Activated naive CD4-positive, alpha-beta T cell treated with anti-CD3 and anti-CD28 coated beads for 36 hours (primary cell): ENCODE measurements at regions not wholly inside any gene's neighbourhood (a gene's known extent, or its start where the extent isn't known, plus 50 kb on each side); places are given as distances from the start of the nearest gene placed in this dataset.

ENCODE experiments used
- CTCF ChIA-PET: fragments of 350-600 bp; sonication (Branson Sonifier 250); formaldehyde crosslinking; loops from one replicate; lab custom pipeline; 2021; ENCODE audit warnings: antibody characterized with exemption; lab: Charles Lee
- DNase-seq: peaks from one replicate; pipeline ENCODE4 v3.0.0-alpha.2; 2020
- H3K27ac Mint-ChIP-seq: one replicate; pipeline ENCODE4 v1.8.0; 2021; ENCODE audit warnings: mild to moderate bottlenecking, mixed read lengths
- H3K27me3 Mint-ChIP-seq: one replicate; pipeline ENCODE4 v1.8.0; 2021; ENCODE audit warnings: low read depth, mixed read lengths
- H3K36me3 Mint-ChIP-seq: one replicate; pipeline ENCODE4 v1.8.0; 2021; ENCODE audit warnings: low read depth, mixed read lengths
- H3K4me1 Mint-ChIP-seq: one replicate; pipeline ENCODE4 v1.8.0; 2021; ENCODE audit warnings: low read depth, mixed read lengths
- H3K4me3 Mint-ChIP-seq: one replicate; pipeline ENCODE4 v1.8.0; 2021; ENCODE audit warnings: mild to moderate bottlenecking, moderate library complexity, mixed read lengths
- H3K9me3 Mint-ChIP-seq: one replicate; pipeline ENCODE4 v1.8.0; 2021; ENCODE audit warnings: mixed read lengths
- intact Hi-C: fragments of 100-400 bp; cut with micrococcal nuclease; formaldehyde crosslinking; loops from one replicate; pipeline ENCODE4 v1.15.1; 2023

DNA sequence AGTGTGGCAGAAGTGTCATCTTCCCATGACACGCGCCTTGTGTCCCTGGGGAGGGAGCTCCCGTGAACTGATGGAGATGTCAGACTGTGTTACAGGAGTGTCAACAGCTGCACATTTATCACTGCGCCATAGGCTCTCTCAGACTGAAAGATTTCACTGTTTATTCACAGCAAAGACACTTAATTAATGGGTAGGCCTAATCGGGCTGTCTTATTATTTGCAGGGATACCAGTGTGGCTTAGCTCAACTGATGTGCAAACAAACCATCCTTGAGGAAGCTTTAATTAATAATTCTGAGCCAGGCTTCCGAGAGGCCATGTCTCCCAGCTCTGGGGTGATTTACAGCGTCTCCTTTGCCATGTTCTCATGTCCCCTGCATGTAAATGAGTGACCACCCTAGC is 771.0 kb downstream of the QKI start:
- intact Hi-C loops, result no loop called here
- Mint-ChIP-seq H3K27ac (no peak overlapping the region), H3K36me3 (no peaks in the 10 kb centered on the region), H3K27me3 (no peaks in the 10 kb centered on the region), H3K9me3 (no peaks in the 10 kb centered on the region), H3K4me3 (no peak overlapping the region), H3K4me1 (no peaks in the 10 kb centered on the region)
- CTCF ChIA-PET, result no interaction called here
- DNase-seq, result no peak

- Mint-ChIP-seq H3K4me3 (no peak overlapping the region), H3K27me3 (no peaks in the 10 kb centered on the region), H3K27ac (no peak overlapping the region), H3K9me3 (no peaks in the 10 kb centered on the region), H3K4me1 (no peaks in the 10 kb centered on the region), H3K36me3 (no peaks in the 10 kb centered on the region)
- CTCF ChIA-PET, result no interaction called here
- intact Hi-C loops, result no loop called here
- no peak for DNase-seq
Observed at GRCh38 chr6:164184410-164184809, 769.9 kb downstream of the QKI start.

DNA sequence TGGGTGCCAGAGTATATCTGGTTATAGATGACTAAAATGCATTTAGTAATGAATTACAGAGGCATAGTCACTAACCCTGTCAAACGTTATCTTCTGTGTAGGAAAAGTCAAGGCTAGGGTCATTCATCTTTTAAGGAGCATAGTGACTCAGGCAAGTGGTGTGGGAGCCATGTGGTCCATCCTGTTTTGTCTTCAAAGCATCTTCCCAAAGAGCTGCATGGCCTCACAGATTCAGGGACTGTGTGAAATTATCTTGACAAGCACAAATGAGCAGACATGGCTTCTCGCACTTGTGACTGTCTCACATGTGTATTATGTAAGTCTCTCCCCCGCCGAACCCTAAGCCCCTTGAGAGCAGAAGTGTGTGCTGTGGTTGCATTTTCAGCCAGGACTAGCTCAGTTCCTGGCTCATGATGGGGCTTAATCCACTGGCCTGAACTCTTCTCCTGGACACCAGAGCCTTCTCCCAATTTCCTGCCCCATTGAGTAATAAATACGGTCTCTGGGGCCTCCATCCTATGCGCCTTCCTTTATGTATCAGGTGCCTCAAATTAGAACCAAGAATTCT is 769.1 kb downstream of the QKI start:
- Mint-ChIP-seq H3K36me3 (no peaks in the 10 kb centered on the region), H3K27ac (no peak overlapping the region), H3K4me1 (no peaks in the 10 kb centered on the region), H3K4me3 (no peak overlapping the region), H3K9me3 (no peaks in the 10 kb centered on the region), H3K27me3 (no peaks in the 10 kb centered on the region)
- intact Hi-C loops, result no loop called here
- no peak for DNase-seq
- CTCF ChIA-PET, result no interaction called here

- H3K27me3 Mint-ChIP-seq, result no peaks in the 10 kb centered on the region
- H3K4me3 Mint-ChIP-seq, result no peak overlapping the region
- intact Hi-C loops, result no loop called here
- no peaks in the 10 kb centered on the region for H3K36me3 Mint-ChIP-seq
- no peak overlapping the region for H3K27ac Mint-ChIP-seq
- peaks cover 2% of the 10 kb centered on the region for H3K9me3 Mint-ChIP-seq
- no peaks in the 10 kb centered on the region for H3K4me1 Mint-ChIP-seq
- CTCF ChIA-PET, result interaction anchor here (0.7 kb wide), 1 partner anchor 10 kb away, joined by 3 read pairs; no protein-coding TSS in a partner anchor
- DNase-seq, result no peak
Observed at GRCh38 chr6:164178679-164179332, 764.3 kb downstream of the QKI start.

GRCh38 chr6:164169355-164169754 is 754.8 kb downstream of the QKI start:
- no peak for DNase-seq
- Mint-ChIP-seq H3K4me3 (no peak overlapping the region), H3K27me3 (peaks cover 2% of the 10 kb centered on the region), H3K4me1 (no peaks in the 10 kb centered on the region), H3K27ac (no peak overlapping the region), H3K9me3 (peaks cover 5% of the 10 kb centered on the region), H3K36me3 (no peaks in the 10 kb centered on the region)
- intact Hi-C loops, result no loop called here
- CTCF ChIA-PET, result interaction anchor here (1.0 kb wide), 1 partner anchor 9 kb away, joined by 3 read pairs; no protein-coding TSS in a partner anchor

DNA sequence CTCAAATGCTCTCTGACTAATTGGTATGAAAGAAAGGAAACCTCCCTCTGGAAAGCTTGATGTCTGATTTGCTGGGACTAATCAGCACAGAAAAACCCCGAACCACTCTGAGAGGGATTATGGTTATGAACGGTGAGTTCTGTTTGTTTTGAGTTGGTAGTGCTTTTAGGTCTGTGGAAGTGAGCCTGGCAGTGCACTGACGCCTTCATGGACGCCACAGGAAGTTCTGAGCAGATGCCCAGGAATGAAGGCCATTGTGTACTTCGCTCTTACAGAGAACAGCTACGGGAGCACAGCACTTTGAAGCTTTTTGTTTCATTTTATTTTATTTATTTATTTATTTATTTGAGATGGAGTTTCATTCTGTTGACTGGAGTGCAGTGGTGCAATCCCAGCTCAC is 754.1 kb downstream of the QKI start:
- no peak for DNase-seq
- Mint-ChIP-seq H3K27ac (no peak overlapping the region), H3K4me3 (no peak overlapping the region), H3K36me3 (no peaks in the 10 kb centered on the region), H3K27me3 (peaks cover 2% of the 10 kb centered on the region), H3K4me1 (no peaks in the 10 kb centered on the region), H3K9me3 (peaks cover 3% of the 10 kb centered on the region)
- intact Hi-C loops, result no loop called here
- CTCF ChIA-PET, result interaction anchor here (1.0 kb wide), 1 partner anchor 10 kb away, joined by 3 read pairs; no protein-coding TSS in a partner anchor

DNA sequence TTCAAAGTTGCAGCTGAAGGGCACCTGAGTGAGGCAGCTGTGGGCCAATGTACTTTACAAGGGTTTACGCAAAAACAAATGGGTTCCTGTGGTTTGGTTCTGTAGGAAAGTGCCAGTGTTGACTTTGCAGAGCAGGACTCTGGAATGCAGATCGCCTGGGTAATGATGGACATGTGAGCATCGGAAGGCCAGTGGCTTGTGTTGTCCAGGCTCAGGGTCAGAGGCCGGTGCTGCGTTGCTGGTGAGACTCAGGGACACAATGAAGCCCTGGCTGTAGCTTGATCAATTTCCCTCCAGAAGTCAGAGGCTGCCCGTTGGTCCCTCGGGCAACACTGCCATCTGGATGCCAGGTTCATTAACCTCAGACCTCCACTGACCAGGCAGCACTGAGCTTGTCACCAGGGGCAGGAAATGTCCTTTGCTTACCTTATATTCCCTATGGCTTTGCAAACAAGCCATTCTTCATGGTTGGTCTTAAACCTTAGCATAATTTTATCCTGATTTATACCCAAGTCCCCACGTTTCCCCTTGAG is 753.4 kb downstream of the QKI start:
- intact Hi-C loops, result no loop called here
- DNase-seq, result no peak
- H3K4me3 Mint-ChIP-seq, result no peak overlapping the region

DNA sequence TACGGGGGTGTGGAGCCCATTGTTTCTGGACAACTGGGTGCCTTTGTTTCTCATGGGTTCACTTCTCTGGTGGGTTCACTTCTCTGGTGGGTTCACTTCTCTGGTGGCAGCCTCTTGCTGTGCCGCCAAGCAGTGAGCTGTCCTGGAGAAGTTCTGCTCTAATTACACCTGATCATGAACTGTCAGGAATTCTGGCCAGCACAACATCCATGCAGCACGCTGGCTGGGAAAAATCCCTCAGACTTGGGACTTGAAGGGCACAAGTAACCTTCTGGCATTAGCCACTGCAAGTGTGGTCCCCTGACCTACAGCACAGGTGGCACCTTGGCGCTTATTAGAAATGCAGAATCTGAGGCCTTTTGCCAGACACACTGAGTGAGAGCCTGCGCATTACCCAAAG is 752.5 kb downstream of the QKI start:
- Mint-ChIP-seq H3K27ac (no peak overlapping the region), H3K9me3 (peaks cover 3% of the 10 kb centered on the region), H3K36me3 (no peaks in the 10 kb centered on the region), H3K4me3 (no peak overlapping the region), H3K4me1 (no peaks in the 10 kb centered on the region), H3K27me3 (peaks cover 2% of the 10 kb centered on the region)
- CTCF ChIA-PET, result no interaction called here
- intact Hi-C loops, result no loop called here
- DNase-seq, result no peak

More for the DNA sequence above, 753.4 kb downstream of the QKI start:
- peaks cover 2% of the 10 kb centered on the region for H3K27me3 Mint-ChIP-seq
- no peaks in the 10 kb centered on the region for H3K36me3 Mint-ChIP-seq
- H3K4me1 Mint-ChIP-seq, result no peaks in the 10 kb centered on the region
- CTCF ChIA-PET, result no interaction called here
- H3K27ac Mint-ChIP-seq, result no peak overlapping the region
- peaks cover 3% of the 10 kb centered on the region for H3K9me3 Mint-ChIP-seq

GRCh38 chr6:164166515-164166914 is 752.0 kb downstream of the QKI start:
- H3K36me3 Mint-ChIP-seq, result no peaks in the 10 kb centered on the region
- peaks cover 2% of the 10 kb centered on the region for H3K27me3 Mint-ChIP-seq
- no peak overlapping the region for H3K27ac Mint-ChIP-seq
- no peak for DNase-seq
- H3K4me1 Mint-ChIP-seq, result no peaks in the 10 kb centered on the region
- intact Hi-C loops, result no loop called here
- CTCF ChIA-PET, result no interaction called here
- H3K4me3 Mint-ChIP-seq, result no peak overlapping the region
- H3K9me3 Mint-ChIP-seq, result peaks cover 3% of the 10 kb centered on the region

GRCh38 chr6:164164876-164165275 is 750.4 kb downstream of the QKI start:
- intact Hi-C loops, result no loop called here
- DNase-seq, result no peak
- CTCF ChIA-PET, result interaction anchor here (0.6 kb wide), 1 partner anchor 25 kb away, joined by 3 read pairs; no protein-coding TSS in a partner anchor
- no peaks in the 10 kb centered on the region for H3K27me3 Mint-ChIP-seq
- no peaks in the 10 kb centered on the region for H3K9me3 Mint-ChIP-seq
- no peaks in the 10 kb centered on the region for H3K4me1 Mint-ChIP-seq
- H3K4me3 Mint-ChIP-seq, result no peak overlapping the region
- no peaks in the 10 kb centered on the region for H3K36me3 Mint-ChIP-seq
- no peak overlapping the region for H3K27ac Mint-ChIP-seq

GRCh38 chr6:164163239-164163638 is 748.7 kb downstream of the QKI start:
- CTCF ChIA-PET, result no interaction called here
- H3K27ac Mint-ChIP-seq, result no peak overlapping the region
- no peak overlapping the region for H3K4me3 Mint-ChIP-seq
- no peaks in the 10 kb centered on the region for H3K36me3 Mint-ChIP-seq
- H3K4me1 Mint-ChIP-seq, result no peaks in the 10 kb centered on the region
- no peaks in the 10 kb centered on the region for H3K9me3 Mint-ChIP-seq
- H3K27me3 Mint-ChIP-seq, result no peaks in the 10 kb centered on the region
- intact Hi-C loops, result no loop called here
- no peak for DNase-seq

DNA sequence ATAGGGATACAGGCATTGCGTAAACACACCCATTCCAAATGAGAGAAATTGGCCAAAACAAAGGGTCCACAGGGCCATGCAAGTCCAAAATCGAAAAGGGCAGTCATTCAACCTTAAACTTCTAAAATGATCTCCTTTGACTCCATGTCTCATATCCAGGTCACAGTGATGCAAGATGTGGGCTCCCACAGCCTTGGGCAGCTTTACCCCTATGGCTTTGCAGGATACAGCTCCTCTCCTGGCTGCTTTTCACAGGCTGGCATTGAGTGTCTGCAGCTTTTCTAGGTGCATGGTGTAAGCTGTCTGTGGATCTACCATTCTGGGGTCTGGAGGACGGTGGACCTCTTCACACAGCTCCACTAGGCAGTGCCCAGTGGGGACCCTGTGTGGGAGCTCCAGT is 744.5 kb downstream of the QKI start:
- CTCF ChIA-PET, result no interaction called here
- no peaks in the 10 kb centered on the region for H3K4me1 Mint-ChIP-seq
- H3K4me3 Mint-ChIP-seq, result no peak overlapping the region
- H3K27ac Mint-ChIP-seq, result no peak overlapping the region
- H3K9me3 Mint-ChIP-seq, result no peaks in the 10 kb centered on the region
- intact Hi-C loops, result no loop called here
- no peak for DNase-seq
- H3K27me3 Mint-ChIP-seq, result peaks cover 9% of the 10 kb centered on the region
- no peaks in the 10 kb centered on the region for H3K36me3 Mint-ChIP-seq

DNA sequence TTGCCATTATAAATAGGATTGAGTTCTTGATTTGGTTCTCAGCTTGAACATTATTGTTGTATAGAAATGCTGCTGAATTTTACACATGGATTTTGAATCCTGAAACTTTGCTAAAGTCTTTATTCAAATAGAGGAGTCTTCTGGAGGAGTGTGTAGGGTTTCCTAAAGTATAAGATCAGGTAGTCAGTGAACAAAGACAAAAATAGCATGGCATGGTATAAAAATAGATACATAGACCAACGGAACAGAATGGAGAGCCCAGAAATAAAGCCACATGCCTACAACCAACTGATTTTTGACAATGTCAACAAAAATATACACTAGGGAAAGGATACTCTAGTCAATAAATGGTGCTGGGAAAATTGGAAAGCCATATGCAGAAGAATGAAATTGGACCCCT is 740.1 kb downstream of the QKI start:
- Mint-ChIP-seq H3K27ac (no peak overlapping the region), H3K9me3 (no peaks in the 10 kb centered on the region), H3K27me3 (peaks cover 9% of the 10 kb centered on the region), H3K4me3 (no peak overlapping the region), H3K4me1 (no peaks in the 10 kb centered on the region), H3K36me3 (no peaks in the 10 kb centered on the region)
- intact Hi-C loops, result no loop called here
- no peak for DNase-seq
- CTCF ChIA-PET, result no interaction called here
